DMS 273 (cell line): ENCODE measurements at regions not wholly inside any gene's neighbourhood (a gene's known extent, or its start where the extent isn't known, plus 50 kb on each side); places are given as distances from the start of the nearest gene placed in this dataset.
"Not testable (repeated sequence)": the region's sequence is repeated elsewhere in the genome, so short reads cannot be mapped to it uniquely, and the experiment has no call there.

Experiments
- DNase-seq: peaks from one replicate; lab custom pipeline; 2025; ENCODE audit not compliant: unreplicated experiment; lab: John Stamatoyannopoulos, UW

DNA sequence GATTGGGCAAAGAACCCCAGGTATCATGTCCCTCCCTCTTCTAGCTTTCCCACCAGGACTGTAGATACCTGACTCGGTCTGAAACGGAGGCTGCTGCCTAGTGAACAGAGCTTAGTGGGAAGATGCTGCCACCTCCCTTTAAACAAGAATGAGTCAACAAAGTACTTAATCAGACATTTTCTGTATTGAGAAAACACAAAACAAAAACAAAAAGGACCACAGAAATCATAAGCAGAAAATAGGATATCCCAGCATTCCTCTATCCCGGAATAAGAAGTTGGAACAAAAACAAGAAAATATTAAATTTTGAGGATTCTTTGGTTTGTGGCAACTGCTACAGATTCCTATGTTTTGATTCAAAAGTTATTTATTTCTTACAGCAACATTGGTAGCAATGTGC lies 51.7 kb upstream of the COL8A1 start:
- no peak for DNase-seq

DNA sequence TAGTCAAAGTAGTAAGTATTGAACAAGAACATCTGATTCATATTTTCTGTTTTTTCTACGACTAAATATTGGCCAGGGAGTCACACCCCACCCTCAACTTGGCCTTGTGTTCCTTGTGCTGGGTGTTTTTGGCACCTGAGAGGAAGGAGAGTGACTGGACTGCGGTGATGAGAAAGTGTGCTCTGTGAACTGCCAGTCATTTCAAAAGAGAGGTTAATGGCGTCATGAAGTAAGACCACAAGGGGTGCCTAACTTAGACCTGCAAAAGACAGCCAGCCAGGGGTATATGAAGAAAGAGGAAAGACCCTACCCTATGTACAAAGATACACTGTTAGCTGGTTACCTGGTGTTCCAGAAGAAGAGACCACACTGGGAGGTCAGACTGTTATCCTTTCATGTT lies 58.4 kb upstream of the COL8A1 start:
- DNase-seq, result no peak

DNA sequence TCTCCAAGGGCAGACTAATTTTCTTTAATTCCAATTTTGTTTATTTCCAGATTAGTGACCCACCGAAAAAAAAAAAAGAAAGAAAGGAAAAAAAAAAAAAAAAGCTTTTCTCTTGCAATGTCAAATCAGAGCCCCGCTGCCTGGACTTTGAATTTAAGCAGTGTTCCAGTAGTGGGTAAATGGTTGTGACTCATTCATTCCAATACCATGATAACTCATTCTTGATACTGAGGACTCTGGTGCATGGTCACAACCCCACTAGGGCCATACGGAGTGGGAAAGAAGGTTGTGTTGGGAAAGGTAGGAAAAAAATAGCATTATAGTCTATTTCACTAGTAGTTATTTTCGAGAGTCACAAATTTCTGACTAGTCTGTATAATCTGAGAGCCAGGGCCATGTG lies 59.1 kb upstream of the COL8A1 start:
- no peak for DNase-seq

DNA sequence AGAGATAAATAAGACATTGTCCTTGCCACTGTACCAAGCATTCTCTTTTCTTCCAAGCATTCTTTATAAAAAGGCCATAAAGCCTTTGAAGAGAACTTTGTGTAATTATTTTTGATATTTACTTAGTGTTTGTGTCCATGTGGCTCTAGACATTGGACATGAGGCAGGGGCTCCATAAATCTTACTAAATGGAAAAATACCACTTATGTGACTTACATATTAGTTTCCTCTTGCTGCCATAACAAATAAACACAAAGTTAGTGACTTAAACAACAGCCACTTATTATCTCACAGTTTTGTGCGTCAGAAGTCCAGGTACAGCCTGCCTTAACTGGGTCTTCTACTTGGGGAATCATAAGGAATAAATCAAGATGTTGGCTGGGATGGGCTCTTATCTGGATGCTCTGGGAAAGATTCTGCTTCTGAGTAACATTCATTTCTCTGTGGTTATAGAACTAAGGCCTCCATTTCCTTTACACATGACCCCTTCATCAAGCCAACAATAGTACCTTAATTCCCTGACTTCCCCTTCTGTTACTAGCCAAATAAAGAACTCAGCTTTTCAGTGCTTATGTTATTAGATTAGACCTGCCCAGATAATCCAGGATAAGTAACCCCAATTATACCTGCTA lies 59.9 kb upstream of the COL8A1 start:
- no peak for DNase-seq

- no peak for DNase-seq
Measured at GRCh38 chr3:99576904-99577559, 61.4 kb upstream of the COL8A1 start.

DNA sequence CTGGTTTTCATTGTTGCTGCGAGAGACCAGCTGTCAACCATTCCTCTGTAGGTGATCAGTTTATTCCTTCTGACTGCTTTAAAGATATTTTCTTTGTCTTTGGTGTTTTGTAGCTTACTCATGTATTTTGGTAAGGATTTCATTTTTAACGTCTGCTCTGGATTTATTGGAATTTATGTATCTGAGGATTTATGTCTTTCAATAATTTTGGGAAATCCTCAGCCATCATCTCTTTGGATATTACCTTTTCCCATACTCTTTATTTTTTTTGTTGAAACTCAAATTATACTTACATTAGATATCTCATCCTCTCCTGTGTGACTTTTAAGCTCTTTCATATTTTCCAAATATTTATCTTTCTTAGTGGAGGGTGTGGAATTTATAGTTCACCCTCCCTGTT lies 62.7 kb upstream of the COL8A1 start:
- DNase-seq, result no peak

DNA sequence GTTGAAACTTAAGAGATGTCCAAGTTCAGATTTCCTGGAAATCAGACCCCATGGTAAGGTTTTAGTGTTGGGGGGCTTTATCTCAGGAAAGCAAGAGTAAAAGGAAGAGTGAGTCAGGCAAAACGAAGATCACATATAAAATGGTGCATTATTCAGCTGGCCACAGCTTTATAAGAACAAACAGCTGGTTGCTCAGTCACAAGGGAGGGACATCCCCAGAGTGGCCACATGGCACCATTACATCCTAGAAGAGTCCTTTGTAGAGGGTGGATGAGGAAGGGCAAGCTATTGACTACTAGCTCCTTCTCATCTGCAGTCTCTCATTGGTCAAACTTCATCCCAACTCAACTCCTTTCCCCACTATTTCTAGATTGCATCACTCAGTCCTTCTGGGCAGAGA lies 68.3 kb upstream of the COL8A1 start:
- DNase-seq, result no peak

- peak; percentile 31 for DNase-seq
Measured at GRCh38 chr3:99568663-99569335, 69.6 kb upstream of the COL8A1 start.

- DNase-seq, result no peak
Measured at GRCh38 chr3:99565331-99565730, 73.1 kb upstream of the COL8A1 start.

- DNase-seq, result no peak
Measured at GRCh38 chr3:99562990-99563607, 75.3 kb upstream of the COL8A1 start.

DNA sequence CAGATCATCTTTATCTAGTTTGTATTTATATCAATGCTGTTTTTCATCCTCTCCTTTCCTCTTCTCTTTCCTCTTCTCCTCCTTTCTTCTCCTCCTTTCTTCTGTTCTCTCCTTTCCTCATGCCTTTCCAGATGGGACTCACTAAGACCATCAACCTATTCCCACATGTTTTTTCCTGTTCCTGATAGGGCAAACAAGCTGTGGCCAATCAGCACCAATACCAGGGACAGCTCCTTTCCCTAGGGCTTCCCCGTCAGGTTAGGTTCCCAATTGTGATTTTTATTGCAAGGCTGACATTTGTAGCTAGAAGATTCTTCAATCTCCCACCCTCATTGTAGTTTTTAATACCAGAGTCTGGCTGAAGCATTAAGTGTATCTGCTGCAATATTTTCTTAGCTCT lies 76.3 kb upstream of the COL8A1 start:
- no peak for DNase-seq

DNA sequence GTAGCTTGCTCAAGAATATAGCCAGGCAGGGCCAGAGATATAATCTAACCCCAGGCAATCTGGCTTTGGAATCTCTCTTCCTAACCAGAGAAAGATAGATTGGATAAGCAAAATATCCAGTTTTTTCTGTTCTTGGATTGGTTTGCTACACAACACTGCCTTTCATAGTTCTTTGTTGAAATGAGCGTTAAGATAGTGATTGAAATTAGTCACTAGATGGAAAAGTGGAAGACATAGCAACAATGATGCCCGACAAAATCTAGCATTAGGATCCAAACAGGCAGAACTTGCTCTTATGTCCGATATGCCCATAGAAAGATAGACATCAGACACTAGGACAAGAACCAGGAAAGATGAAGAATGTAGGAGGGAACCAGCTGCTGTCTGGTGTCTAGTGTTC lies 77.3 kb upstream of the COL8A1 start:
- DNase-seq, result no peak

DNA sequence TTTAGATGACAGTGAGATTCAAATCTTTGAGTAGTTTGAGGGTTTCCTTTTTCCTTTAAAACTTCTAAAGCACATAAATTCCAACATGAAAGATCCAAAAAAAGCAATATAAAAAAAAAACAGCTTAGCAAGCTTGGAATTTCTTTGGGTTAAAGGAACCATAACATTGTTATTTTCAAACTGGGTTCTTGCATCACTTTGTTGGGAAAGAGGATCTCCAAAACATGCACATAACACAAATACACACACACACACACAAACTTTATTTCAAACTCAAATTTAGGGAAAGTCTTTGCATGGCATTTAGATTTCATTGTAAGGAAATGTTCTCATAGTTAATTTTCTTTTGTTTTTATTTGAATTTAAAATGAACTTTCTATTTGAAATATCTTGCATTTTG lies 79.2 kb upstream of the COL8A1 start:
- no peak for DNase-seq

DNA sequence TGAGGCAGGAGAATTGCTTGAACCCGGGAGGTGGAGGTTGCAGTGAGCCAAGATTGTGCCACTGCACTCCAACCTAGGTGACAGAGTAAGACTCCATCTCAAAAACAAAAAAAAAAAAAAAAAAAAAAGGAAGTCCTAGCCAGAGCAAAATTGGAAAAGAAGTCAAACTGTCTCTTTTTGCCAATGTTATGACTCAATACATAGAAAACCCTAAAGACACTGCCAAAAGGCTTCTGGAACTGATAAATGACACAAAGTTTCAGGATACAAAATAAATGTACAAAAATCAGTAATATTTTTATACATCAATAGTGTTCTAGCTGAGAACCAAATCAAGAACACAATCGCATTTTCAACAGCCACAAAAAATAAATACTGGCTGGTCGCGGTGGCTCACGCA lies 82.5 kb upstream of the COL8A1 start:
- DNase-seq, result not testable (repeated sequence)

DNA sequence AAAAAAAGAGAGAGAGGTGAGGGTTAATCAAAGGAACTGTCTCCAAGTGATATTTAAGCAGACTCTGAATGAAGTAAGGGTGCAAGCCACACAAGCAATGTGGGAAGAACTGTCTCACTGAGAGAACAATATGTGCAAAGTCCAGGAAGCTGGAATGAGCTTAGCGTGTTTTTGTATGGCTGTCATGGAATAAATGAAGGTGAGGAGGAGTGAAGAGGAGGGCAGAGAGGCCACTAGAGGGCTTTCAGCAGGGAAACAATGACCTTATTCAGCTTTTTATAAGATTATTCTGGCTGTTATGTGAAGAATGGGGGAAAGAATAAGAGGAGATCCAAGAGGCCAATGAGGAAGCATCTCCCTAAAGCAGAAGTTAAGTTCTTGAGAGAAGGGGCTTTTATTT lies 86.9 kb upstream of the COL8A1 start:
- DNase-seq, result no peak

DNA sequence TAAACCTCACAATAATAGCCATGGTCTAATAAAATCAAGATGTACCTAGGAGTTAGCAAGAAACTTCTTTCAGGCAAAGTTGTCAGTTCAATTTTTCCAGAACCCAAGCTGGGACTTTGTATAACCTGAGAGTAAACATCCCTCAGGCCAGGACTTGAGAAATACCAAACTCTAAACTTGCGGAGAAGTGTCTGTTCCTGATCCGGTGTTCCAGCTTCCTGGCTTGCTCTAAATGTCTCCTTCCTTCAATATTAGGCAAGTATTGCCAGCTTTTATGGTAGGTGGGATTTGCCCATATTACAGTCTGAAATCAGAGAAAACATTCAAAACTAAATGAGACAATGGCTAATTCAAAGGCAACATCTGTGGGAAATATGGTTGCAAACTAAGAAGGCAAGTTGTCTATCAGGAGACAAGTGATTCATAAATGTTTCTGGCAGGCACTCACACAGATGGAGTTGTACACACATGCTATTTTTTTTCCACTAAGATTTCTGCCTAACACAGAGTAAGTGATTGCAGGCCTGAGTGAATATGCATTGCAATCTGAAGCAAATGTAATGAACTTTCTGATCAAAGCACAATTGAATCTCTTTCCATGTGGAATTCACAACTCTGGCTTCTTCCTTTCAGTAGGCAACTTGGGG lies 88.3 kb upstream of the COL8A1 start:
- DNase-seq, result no peak

GRCh38 chr3:99549220-99549619 lies 89.2 kb upstream of the COL8A1 start:
- no peak for DNase-seq

- no peak for DNase-seq
Measured at GRCh38 chr3:99548674-99549073, 89.7 kb upstream of the COL8A1 start.

DNA sequence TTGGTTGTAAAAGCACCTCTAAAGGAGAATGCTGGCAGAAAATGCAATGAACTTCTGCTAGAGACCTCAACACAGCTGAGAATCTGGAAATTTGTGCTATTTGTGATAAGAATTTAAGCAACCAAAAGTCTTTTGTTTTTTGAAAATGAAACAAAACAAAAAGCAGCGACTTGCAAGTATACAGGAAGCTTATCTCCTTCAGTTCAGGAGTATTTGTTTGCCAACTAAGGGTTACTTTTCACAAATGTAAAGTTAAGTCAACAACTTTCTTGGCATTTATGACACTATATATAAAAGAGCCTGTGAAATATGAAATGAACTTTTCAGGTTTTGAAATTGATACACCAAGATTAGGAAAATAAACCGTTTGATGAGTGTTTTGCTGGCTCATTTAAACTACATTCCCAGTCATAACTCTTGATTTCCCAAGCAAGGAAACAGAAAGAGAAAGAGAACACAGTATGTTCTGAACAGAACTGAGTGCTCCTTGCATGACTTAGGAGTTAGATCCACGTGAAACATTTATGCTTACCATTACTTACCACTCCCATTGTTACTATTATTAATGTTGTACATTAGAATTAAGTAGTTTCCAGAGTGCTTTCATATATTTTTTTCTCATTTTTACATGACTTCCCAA lies 92.3 kb upstream of the COL8A1 start:
- DNase-seq, result no peak

- no peak for DNase-seq
Measured at GRCh38 chr3:99544786-99545281, 93.6 kb upstream of the COL8A1 start.

- no peak for DNase-seq
Measured at GRCh38 chr3:99543796-99544195, 94.6 kb upstream of the COL8A1 start.
